Heart left ventricle (tissue), 16 donors: ENCODE measurements at regions not wholly inside any gene's neighbourhood (a gene's known extent, or its start where the extent isn't known, plus 50 kb on each side); places are given as distances from the start of the nearest gene placed in this dataset.
A peak's percentile ranks its signal among the peaks of the same experiment; 100 is the strongest.

Experiments
- ATAC-seq, 4 donors: fragments of 200-7000 bp; cut with Tn5 transposase; one replicate each; pipeline ENCODE4 v1.9.1; 2020 to 2022; ENCODE audit warnings: moderate library complexity in 4 of 4, mild to moderate bottlenecking in 3 of 4, moderate number of reproducible peaks in 1 of 4
- DNase-seq, 5 donors: peaks; one replicate each; pipeline ENCODE4 v3.0.0-alpha.2; 2020
- H3K27ac ChIP-seq, 12 donors: fragments of 200-600 bp; sonication (generic) in 4 of 12; one replicate each; pipeline versions ENCODE4 v1.5.0 to v1.8.0; 2016 to 2022; ENCODE audit warnings: mild to moderate bottlenecking in 2 of 12
- H3K27me3 ChIP-seq, 9 donors: fragments of 200-600 bp; sonication (generic) in 2 of 9; one replicate each; pipeline versions ENCODE4 v1.5.1 to v1.8.0; 2016 to 2022; ENCODE audit warnings: mild to moderate bottlenecking in 3 of 9
- H3K36me3 ChIP-seq, 9 donors: fragments of 200-600 bp; sonication (generic) in 2 of 9; one replicate each; pipeline versions ENCODE4 v1.5.0 to v1.8.0; 2018 to 2022; ENCODE audit warnings: mild to moderate bottlenecking in 2 of 9
- H3K4me1 ChIP-seq, 12 donors: fragments of 200-600 bp; sonication (generic) in 4 of 12; one replicate each; pipeline versions ENCODE4 v1.5.0 to v1.8.0; 2016 to 2022; ENCODE audit warnings: mild to moderate bottlenecking in 3 of 12
- H3K4me3 ChIP-seq, 12 donors: fragments of 200-600 bp; sonication (generic) in 4 of 12; one replicate each; pipeline versions ENCODE4 v1.5.0 to v1.8.0; 2017 to 2022; ENCODE audit warnings: mild to moderate bottlenecking in 9 of 12, moderate library complexity in 4 of 12
- H3K9me3 ChIP-seq, 12 donors: fragments of 200-600 bp; sonication (generic) in 4 of 12; one replicate each; pipeline versions ENCODE4 v1.5.0 to v1.8.0; 2016 to 2022; ENCODE audit warnings: mild to moderate bottlenecking in 1 of 12
- POLR2A ChIP-seq, 2 donors: fragments of 450-650 bp; IDR thresholded peaks; one replicate each; pipeline ENCODE4 v1.6.1; 2017; ENCODE audit warnings: antibody characterized with exemption in 2 of 2, mild to moderate bottlenecking in 2 of 2, moderate library complexity in 2 of 2
- WGBS, 4 donors: extraction: QIAGEN DNeasy Blood & Tissue Kit in 2 of 4; methylation state at CpG; one replicate each; pipeline versions ENCODE4 v1.1.5 to v1.1.7; 2013 to 2018; 5-methylcytosine and 5-hydroxymethylcytosine counted together
- intact Hi-C, 10 donors: fragments of 100-400 bp; cut with DNase I; formaldehyde crosslinking; loops; one replicate each; pipeline versions ENCODE4 v1.11.1 to v1.14.2; 2022
- TF ChIP-seq, protein P1 (sequence below), 12 donors: fragments of 200-600 bp; sonication (generic) in 4 of 12; IDR thresholded peaks; one replicate each; pipeline versions ENCODE4 v1.5.0 to v1.8.0; 2018 to 2022; ENCODE audit warnings: antibody characterized with exemption in 12 of 12, mild to moderate bottlenecking in 5 of 12
- donor health status: ischemic (EF 13 %, LVEDD 7.1; RV severe dilation, severe dysfunction).
- donor health status: healthy with polysubstance abuse.
- donor health status: DM: no; HTN: yes; CAD: no.
- donor health status: DM: no; HTN: no; CAD: no.
- donor health status: ischemic (EF 25% LVEDD 6.9; RV normal size, moderate dysfunction).
- donor health status: ischemic (EF 25% LVEDD 5.7; RV mildly dilated, moderate dysfunction).
- donor health status: healthy.
- donor health status: DM: yes; HTN: yes; CAD: no.
- donor health status: ischemic (EF 35%, LVEDD 5.7; RV mildly dilated, moderate dysfunction).
- donor health status: nonischemic (EF 11% LVEDD 7.7; RV severe dilation, severe dysfunction).
- donor health status: DM: yes; HTN: yes; CAD: no.
- donor health status: PGD.
- donor health status: ischemic (EF 29% LVEDD 5.4; RV normal size, mild dysfunction).
- donor health status: nonischemic (EF 23%, LVEDD 6.1; RV moderate dilation, normal function).

DNA sequence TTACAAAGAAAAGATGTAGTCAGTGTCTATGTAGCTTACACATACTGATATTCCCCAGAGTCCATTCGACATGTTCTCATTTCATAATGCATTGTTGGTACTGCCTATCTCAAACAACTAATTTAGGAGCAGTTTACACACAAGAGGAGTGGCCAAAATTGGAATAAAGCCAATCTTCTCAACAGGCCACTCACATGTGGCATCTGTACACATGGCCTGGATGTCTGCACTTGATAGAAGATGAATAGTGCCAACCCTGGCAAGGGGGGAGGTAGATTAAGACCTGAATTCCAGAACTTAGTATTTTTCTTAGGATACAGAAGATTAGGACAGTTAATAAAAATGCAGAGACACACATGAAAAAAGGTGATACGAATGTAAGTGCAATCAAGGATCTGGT, 125.3 kb upstream of the STARD3NL start:
- 59 to 63% (median 62%) methylated on average over 2 of the region's 2 CpGs for WGBS, 4 donors

DNA sequence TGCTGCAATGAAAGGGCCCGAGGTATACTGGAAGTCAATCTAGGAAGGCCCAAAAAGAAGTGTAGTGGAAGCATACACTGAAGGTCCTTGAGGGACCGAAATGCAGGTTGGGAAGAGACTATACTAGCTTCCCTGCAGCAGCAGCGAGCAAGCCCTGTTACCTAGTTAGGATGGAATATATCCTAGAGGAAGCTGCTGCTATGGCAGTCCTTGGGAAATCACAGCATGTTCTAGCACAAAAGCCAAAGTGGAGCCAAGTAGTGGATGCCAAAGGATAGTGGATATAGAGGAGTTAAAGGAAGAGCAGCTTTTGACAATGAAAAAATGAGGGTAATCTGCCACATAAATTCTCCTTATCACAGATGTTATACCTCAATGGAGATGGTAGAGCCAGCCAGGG, 123.8 kb upstream of the STARD3NL start:
- 85 to 94% (median 92%) methylated on average over 3 of the region's 3 CpGs for WGBS, 4 donors
- Histone ChIP-seq H3K27me3 (no peaks in the 10 kb centered on the region), H3K4me3 (no peak overlapping the region), H3K36me3 (no peaks in the 10 kb centered on the region), H3K4me1 (peaks cover 0 to 3% (median 0%) of the 10 kb centered on the region in 12 donors), H3K27ac (no peak overlapping the region), H3K9me3 (peaks cover 0 to 7% (median 0%) of the 10 kb centered on the region in 12 donors)
- peak in 1 of 4 donors; percentile 31 for ATAC-seq
- intact Hi-C loops: no loop called here
- no peak for DNase-seq
- no peak for TF ChIP-seq POLR2A (IDR thresholded peaks at IDR 0.05)
- TF ChIP-seq, protein P1, sequence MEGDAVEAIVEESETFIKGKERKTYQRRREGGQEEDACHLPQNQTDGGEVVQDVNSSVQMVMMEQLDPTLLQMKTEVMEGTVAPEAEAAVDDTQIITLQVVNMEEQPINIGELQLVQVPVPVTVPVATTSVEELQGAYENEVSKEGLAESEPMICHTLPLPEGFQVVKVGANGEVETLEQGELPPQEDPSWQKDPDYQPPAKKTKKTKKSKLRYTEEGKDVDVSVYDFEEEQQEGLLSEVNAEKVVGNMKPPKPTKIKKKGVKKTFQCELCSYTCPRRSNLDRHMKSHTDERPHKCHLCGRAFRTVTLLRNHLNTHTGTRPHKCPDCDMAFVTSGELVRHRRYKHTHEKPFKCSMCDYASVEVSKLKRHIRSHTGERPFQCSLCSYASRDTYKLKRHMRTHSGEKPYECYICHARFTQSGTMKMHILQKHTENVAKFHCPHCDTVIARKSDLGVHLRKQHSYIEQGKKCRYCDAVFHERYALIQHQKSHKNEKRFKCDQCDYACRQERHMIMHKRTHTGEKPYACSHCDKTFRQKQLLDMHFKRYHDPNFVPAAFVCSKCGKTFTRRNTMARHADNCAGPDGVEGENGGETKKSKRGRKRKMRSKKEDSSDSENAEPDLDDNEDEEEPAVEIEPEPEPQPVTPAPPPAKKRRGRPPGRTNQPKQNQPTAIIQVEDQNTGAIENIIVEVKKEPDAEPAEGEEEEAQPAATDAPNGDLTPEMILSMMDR (IDR thresholded peaks at IDR 0.05): no peak

More for the DNA sequence above, 125.3 kb upstream of the STARD3NL start:
- Histone ChIP-seq H3K9me3 (peaks cover 0 to 19% (median 0%) of the 10 kb centered on the region in 12 donors), H3K36me3 (no peaks in the 10 kb centered on the region), H3K27ac (no peak overlapping the region), H3K4me3 (no peak overlapping the region), H3K27me3 (no peaks in the 10 kb centered on the region), H3K4me1 (peaks cover 0 to 3% (median 0%) of the 10 kb centered on the region in 12 donors)
- no peak for DNase-seq
- TF ChIP-seq, protein P1 (IDR thresholded peaks at IDR 0.05): no peak
- intact Hi-C loops: no loop called here
- ATAC-seq: no peak

DNA sequence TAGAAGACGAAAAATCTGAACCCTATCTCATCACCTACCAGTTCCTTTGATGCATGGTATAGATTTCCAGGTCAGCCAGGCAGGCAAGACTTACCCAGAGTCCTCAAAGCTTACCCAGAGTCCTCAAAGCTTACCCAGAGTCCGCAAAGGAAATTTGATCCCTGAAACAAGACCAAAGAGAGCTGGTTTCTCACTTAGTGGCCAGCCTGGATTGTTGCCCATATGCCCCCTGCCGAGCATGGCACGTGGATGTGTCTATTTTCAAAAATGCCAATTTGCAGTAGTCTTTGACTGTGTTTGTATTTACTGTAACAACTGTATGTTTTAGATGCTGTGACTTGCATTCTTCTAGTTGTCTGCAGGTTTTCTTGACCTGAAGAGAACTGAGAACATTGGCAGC, 120.2 kb upstream of the STARD3NL start:
- no peaks in the 10 kb centered on the region for H3K27me3 ChIP-seq
- intact Hi-C loops: no loop called here
- WGBS, 4 donors: 75 to 79% (median 76%) methylated on average over 4 of the region's 4 CpGs

DNA sequence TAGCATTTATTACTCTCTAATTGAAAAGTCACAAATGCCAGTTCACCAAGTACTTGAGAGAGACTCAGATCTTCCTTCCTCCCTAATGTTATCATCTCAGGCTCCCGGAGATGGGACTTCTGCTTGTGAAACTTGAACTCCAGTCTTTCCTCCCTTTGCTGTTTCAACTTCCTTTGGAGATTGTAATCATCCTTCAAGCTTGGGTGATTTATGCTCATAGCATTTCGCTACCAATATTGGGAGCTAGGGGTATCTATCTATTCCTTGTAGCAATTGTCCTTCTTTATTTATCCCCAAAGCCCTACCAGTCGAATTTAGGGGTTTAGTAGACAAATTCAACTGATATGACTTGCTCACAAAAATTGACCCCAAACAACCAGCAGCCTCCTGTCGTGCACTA, 117.9 kb upstream of the STARD3NL start:
- ATAC-seq (no peak), DNase-seq (no peak)
- H3K4me1 ChIP-seq: no peaks in the 10 kb centered on the region
- no peak overlapping the region for H3K4me3 ChIP-seq
- H3K27ac ChIP-seq: no peak overlapping the region
- intact Hi-C loops: no loop called here
- WGBS, 4 donors: 57 to 66% (median 61%) methylated on average over 4 of the region's 4 CpGs
- H3K36me3 ChIP-seq: no peaks in the 10 kb centered on the region
- no peak for TF ChIP-seq POLR2A (IDR thresholded peaks at IDR 0.05)
- TF ChIP-seq, protein P1 (IDR thresholded peaks at IDR 0.05): no peak
- no peaks in the 10 kb centered on the region for H3K9me3 ChIP-seq
- no peaks in the 10 kb centered on the region for H3K27me3 ChIP-seq

More for the DNA sequence above, 120.2 kb upstream of the STARD3NL start:
- no peaks in the 10 kb centered on the region for H3K9me3 ChIP-seq
- TF ChIP-seq, protein P1 (IDR thresholded peaks at IDR 0.05): no peak
- no peak for TF ChIP-seq POLR2A (IDR thresholded peaks at IDR 0.05)
- no peak overlapping the region for H3K4me3 ChIP-seq
- H3K36me3 ChIP-seq: no peaks in the 10 kb centered on the region
- H3K4me1 ChIP-seq: no peaks in the 10 kb centered on the region
- no peak overlapping the region for H3K27ac ChIP-seq
- no peak for ATAC-seq
- DNase-seq: no peak
